GM12878 (cell line): ENCODE measurements at regions not wholly inside any gene's neighbourhood (a gene's known extent, or its start where the extent isn't known, plus 50 kb on each side); places are given as distances from the start of the nearest gene placed in this dataset.

Source experiments
- ATAC-seq: fragments of 200-7000 bp; cut with Tn5 transposase; 3 replicates; pipeline ENCODE4 v1.9.1; 2020; ENCODE audit warnings: mild to moderate bottlenecking, moderate library complexity
- BruUV-seq: library from RNA; stranded (reverse); fragments of 400-500 nt; replicated peaks from 2 replicates; lab custom pipeline; 2021; lab: Mats Ljungman, UMichigan
- CTCF ChIA-PET: fragments of 300-600 bp; sonication (Branson Sonifier 250); formaldehyde crosslinking; extraction: SDS; loops from one replicate; lab custom pipeline; 2021; ENCODE audit warnings: inconsistent platforms; lab: Yijun Ruan, JAX
- POLR2A ChIA-PET: fragments of 350-600 bp; formaldehyde crosslinking; extraction: SDS; loops from one replicate; lab custom pipeline; 2021; ENCODE audit warnings: inconsistent platforms; lab: Charles Lee
- RAD21 ChIA-PET: fragments of 300-600 bp; sonication (Branson Sonifier 250); formaldehyde crosslinking; loops from one replicate; lab custom pipeline; 2023; ENCODE audit warnings: antibody characterized with exemption; ENCODE audit not compliant: unreplicated experiment; lab: Charles Lee
- SMC1A ChIA-PET: fragments of 300-600 bp; sonication (Branson Sonifier 250); formaldehyde crosslinking; loops from one replicate; lab custom pipeline; 2023; ENCODE audit not compliant: unreplicated experiment, uncharacterized antibody; lab: Charles Lee
- DNase-seq: peaks from one replicate; pipeline ENCODE4 v3.0.0-alpha.2; 2011; ENCODE audit warnings: low read depth, low spot score
- FAIRE-seq: peaks from 3 replicates; lab custom pipeline; 2011; peaks lifted over from hg19 to GRCh38; lab: Jason Lieb, UNC
- H2AFZ ChIP-seq: 2 replicates; pipeline ENCODE4 v1.6.0; 2011; ENCODE audit warnings: low read depth, low read length, control low read depth; ENCODE audit not compliant: control insufficient read depth
- H3K27ac ChIP-seq: 2 replicates; pipeline ENCODE4 v1.5.1; 2011; ENCODE audit warnings: control low read depth; ENCODE audit not compliant: control insufficient read depth, insufficient read depth
- H3K27me3 ChIP-seq, 2 experiments: replicated peaks in 1 of 2; 2 replicates each; pipeline versions ENCODE4 v1.6.0 to v1.6.1; 2011; ENCODE audit warnings: low read length in 1 of 2; ENCODE audit not compliant: control insufficient read depth in 2 of 2, insufficient read depth in 2 of 2
- H3K36me3 ChIP-seq, 2 experiments: 2 replicates each; pipeline ENCODE4 v1.5.1; 2011; ENCODE audit warnings: low read length in 1 of 2; ENCODE audit not compliant: control insufficient read depth in 2 of 2, insufficient read depth in 2 of 2
- H3K4me1 ChIP-seq: 2 replicates; pipeline ENCODE4 v1.6.1; 2011; ENCODE audit warnings: mild to moderate bottlenecking, low read length, moderate library complexity, mixed read lengths; ENCODE audit not compliant: control insufficient read depth, insufficient read depth
- H3K4me2 ChIP-seq: 2 replicates; pipeline ENCODE4 v1.6.0; 2011; ENCODE audit warnings: control low read depth; ENCODE audit not compliant: control insufficient read depth, insufficient read depth
- H3K4me3 ChIP-seq: fragments of 200-600 bp; sonication (generic); 2 replicates; pipeline ENCODE4 v1.5.1; 2016
- H3K79me2 ChIP-seq: 2 replicates; pipeline ENCODE4 v1.6.0; 2011; ENCODE audit warnings: low read length; ENCODE audit not compliant: control insufficient read depth, insufficient read depth
- H3K9ac ChIP-seq: 2 replicates; pipeline ENCODE4 v1.8.0; 2011; ENCODE audit warnings: low read length, control low read depth, mixed read lengths; ENCODE audit not compliant: control insufficient read depth, insufficient read depth
- H3K9me3 ChIP-seq: replicated peaks from 3 replicates; pipeline ENCODE4 v1.5.1; 2011; ENCODE audit warnings: mild to moderate bottlenecking, low read length; ENCODE audit not compliant: control insufficient read depth, insufficient read depth
- H4K20me1 ChIP-seq: 2 replicates; pipeline ENCODE4 v1.6.0; 2011; ENCODE audit not compliant: control insufficient read depth, insufficient read depth
- ATF7 ChIP-seq: fragments of 450-650 bp; IDR thresholded peaks from 2 replicates; pipeline ENCODE4 v1.6.1; 2016; ENCODE audit warnings: low read depth, mild to moderate bottlenecking
- BACH1 ChIP-seq: fragments of 450-650 bp; IDR thresholded peaks from 2 replicates; pipeline ENCODE4 v1.6.1; 2017; ENCODE audit warnings: mild to moderate bottlenecking, borderline replicate concordance
- BCL11A ChIP-seq: IDR thresholded peaks from 2 replicates; pipeline ENCODE4 v1.6.1; 2011; ENCODE audit warnings: low read depth, low read length
- CREB1 ChIP-seq: IDR thresholded peaks from 2 replicates; pipeline ENCODE4 v1.6.1; 2012; ENCODE audit warnings: low read depth, mild to moderate bottlenecking, inconsistent platforms
- CREM ChIP-seq: IDR thresholded peaks from 2 replicates; pipeline ENCODE4 v1.6.1; 2014; ENCODE audit warnings: antibody characterized with exemption, low read depth
- DPF2 ChIP-seq: fragments of 450-650 bp; IDR thresholded peaks from 2 replicates; pipeline ENCODE4 v1.6.1; 2017; ENCODE audit warnings: mild to moderate bottlenecking
- FOS ChIP-seq: IDR thresholded peaks from 3 replicates; pipeline ENCODE4 v1.6.1; 2011; ENCODE audit warnings: borderline replicate concordance; ENCODE audit not compliant: insufficient read length; ENCODE audit errors: extremely low read depth
- FOXM1 ChIP-seq: IDR thresholded peaks from 2 replicates; pipeline ENCODE4 v1.6.1; 2012; ENCODE audit warnings: low read depth, mild to moderate bottlenecking, inconsistent platforms, low read length, moderate library complexity
- JUNB ChIP-seq: IDR thresholded peaks from 2 replicates; pipeline ENCODE4 v1.6.1; 2016; ENCODE audit warnings: antibody characterized with exemption, mild to moderate bottlenecking
- NR2C1 ChIP-seq: fragments of 450-650 bp; IDR thresholded peaks from 2 replicates; pipeline ENCODE4 v1.6.1; 2017; ENCODE audit warnings: antibody characterized with exemption, mild to moderate bottlenecking, moderate library complexity
- PML ChIP-seq: IDR thresholded peaks from 2 replicates; pipeline ENCODE4 v1.6.1; 2012; ENCODE audit warnings: low read length, inconsistent platforms
- POLR2A ChIP-seq: IDR thresholded peaks from 2 replicates; pipeline ENCODE4 v1.6.1; 2011; ENCODE audit warnings: low read depth, mild to moderate bottlenecking, low read length
- SIN3A ChIP-seq: IDR thresholded peaks from 2 replicates; pipeline ENCODE4 v1.6.1; 2012; ENCODE audit warnings: low read depth, low read length, improper control_type of control experiment
- SREBF2 ChIP-seq: IDR thresholded peaks from 2 replicates; pipeline ENCODE4 v1.6.1; 2012; ENCODE audit warnings: mild to moderate bottlenecking, low read length
- STAT1 ChIP-seq: fragments of 450-650 bp; conservative IDR thresholded peaks from 2 replicates; pipeline ENCODE4 v1.6.1; 2014; ENCODE audit warnings: antibody characterized with exemption, mild to moderate bottlenecking
- WGBS: methylation state at CpG from one replicate; pipeline ENCODE4 v1.1.6; 2016; ENCODE audit warnings: low lambda C conversion rate; ENCODE audit not compliant: insufficient replicate concordance, insufficient coverage; ENCODE audit errors: missing lambda C conversion rate; 5-methylcytosine and 5-hydroxymethylcytosine counted together
- in situ Hi-C: fragments of 300-500 bp; cut with MboI; formaldehyde crosslinking; loops from 9 replicates; pipeline ENCODE4 v1.14.3; 2018; ENCODE audit warnings: mixed read lengths
- intact Hi-C: fragments of 100-400 bp; cut with micrococcal nuclease; formaldehyde crosslinking; loops from one replicate; pipeline ENCODE4 v1.14.2; 2022; ENCODE audit not compliant: unreplicated experiment
- TF ChIP-seq, protein P1 (sequence below): IDR thresholded peaks from 2 replicates; pipeline ENCODE4 v1.6.1; 2012; ENCODE audit warnings: low read length, inconsistent platforms
- TF ChIP-seq, protein P2 (sequence below): IDR thresholded peaks from 2 replicates; pipeline ENCODE4 v1.6.1; 2011; ENCODE audit warnings: borderline replicate concordance, low read depth, mild to moderate bottlenecking, moderate library complexity, mixed read lengths, low read length; ENCODE audit not compliant: insufficient read depth; ENCODE audit errors: extremely low read length
- TF ChIP-seq, protein P3 (sequence below): fragments of 450-650 bp; IDR thresholded peaks from 2 replicates; pipeline ENCODE4 v1.6.1; 2014; ENCODE audit warnings: mild to moderate bottlenecking
- TF ChIP-seq, protein P4 (sequence below): fragments of 450-650 bp; formaldehyde crosslinking; IDR thresholded peaks from 2 replicates; pipeline ENCODE4 v1.4.0; 2022; ENCODE audit warnings: mild to moderate bottlenecking, moderate library complexity

DNA sequence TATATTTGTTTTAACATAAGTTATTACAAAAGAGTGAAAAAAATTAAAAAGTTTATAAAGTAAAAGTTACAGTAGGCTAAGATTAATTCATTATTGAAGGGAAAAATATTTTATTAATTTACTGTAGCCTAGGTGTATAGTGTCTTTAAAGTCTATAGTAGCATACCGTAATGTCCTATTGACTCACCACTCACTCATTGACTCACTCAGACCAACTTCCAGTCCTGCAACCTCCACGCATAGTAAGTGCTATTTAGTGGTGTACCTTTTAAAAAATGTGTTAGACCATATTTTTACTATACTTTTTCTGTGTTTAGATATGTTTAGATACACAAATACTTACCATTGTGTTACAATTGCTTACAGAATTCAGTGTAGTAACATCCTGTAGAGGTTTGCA, 841.1 kb downstream of the CENPC start:
- no TSS peak for BruUV-seq
- Histone ChIP-seq H3K9me3 (no peaks in the 10 kb centered on the region), H3K9ac (no peak overlapping the region), H2AFZ (no peak overlapping the region), H4K20me1 (no peaks in the 10 kb centered on the region), H3K4me3 (no peak overlapping the region), H3K4me2 (no peak overlapping the region), H3K4me1 (no peaks in the 10 kb centered on the region), H3K79me2 (no peaks in the 10 kb centered on the region), H3K36me3 (no peaks in the 10 kb centered on the region), H3K27me3 (no peaks in the 10 kb centered on the region), H3K27ac (no peak overlapping the region)
- ChIA-PET RAD21 (no interaction called here), CTCF (no interaction called here), POLR2A (no interaction called here), SMC1A (no interaction called here)
- in situ Hi-C loops (no loop called here), intact Hi-C loops (no loop called here)
- DNase-seq: no peak
- FAIRE-seq: no peak
- WGBS: 50% methylated on average over 2 of the region's 2 CpGs
- TF ChIP-seq POLR2A (no peak), FOS (no peak), STAT1 (no peak), ATF7 (no peak), CREM (no peak), FOXM1 (no peak), PML (no peak), SIN3A (no peak), DPF2 (no peak), BACH1 (no peak), SREBF2 (no peak), NR2C1 (no peak), CREB1 (no peak), JUNB (no peak), BCL11A (no peak)
- TF ChIP-seq, protein P1, sequence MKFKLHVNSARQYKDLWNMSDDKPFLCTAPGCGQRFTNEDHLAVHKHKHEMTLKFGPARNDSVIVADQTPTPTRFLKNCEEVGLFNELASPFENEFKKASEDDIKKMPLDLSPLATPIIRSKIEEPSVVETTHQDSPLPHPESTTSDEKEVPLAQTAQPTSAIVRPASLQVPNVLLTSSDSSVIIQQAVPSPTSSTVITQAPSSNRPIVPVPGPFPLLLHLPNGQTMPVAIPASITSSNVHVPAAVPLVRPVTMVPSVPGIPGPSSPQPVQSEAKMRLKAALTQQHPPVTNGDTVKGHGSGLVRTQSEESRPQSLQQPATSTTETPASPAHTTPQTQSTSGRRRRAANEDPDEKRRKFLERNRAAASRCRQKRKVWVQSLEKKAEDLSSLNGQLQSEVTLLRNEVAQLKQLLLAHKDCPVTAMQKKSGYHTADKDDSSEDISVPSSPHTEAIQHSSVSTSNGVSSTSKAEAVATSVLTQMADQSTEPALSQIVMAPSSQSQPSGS: no peak
- TF ChIP-seq, protein P2, sequence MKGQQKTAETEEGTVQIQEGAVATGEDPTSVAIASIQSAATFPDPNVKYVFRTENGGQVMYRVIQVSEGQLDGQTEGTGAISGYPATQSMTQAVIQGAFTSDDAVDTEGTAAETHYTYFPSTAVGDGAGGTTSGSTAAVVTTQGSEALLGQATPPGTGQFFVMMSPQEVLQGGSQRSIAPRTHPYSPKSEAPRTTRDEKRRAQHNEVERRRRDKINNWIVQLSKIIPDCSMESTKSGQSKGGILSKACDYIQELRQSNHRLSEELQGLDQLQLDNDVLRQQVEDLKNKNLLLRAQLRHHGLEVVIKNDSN: no peak
- TF ChIP-seq, protein P3, sequence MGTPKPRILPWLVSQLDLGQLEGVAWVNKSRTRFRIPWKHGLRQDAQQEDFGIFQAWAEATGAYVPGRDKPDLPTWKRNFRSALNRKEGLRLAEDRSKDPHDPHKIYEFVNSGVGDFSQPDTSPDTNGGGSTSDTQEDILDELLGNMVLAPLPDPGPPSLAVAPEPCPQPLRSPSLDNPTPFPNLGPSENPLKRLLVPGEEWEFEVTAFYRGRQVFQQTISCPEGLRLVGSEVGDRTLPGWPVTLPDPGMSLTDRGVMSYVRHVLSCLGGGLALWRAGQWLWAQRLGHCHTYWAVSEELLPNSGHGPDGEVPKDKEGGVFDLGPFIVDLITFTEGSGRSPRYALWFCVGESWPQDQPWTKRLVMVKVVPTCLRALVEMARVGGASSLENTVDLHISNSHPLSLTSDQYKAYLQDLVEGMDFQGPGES: no peak
- TF ChIP-seq, protein P4, sequence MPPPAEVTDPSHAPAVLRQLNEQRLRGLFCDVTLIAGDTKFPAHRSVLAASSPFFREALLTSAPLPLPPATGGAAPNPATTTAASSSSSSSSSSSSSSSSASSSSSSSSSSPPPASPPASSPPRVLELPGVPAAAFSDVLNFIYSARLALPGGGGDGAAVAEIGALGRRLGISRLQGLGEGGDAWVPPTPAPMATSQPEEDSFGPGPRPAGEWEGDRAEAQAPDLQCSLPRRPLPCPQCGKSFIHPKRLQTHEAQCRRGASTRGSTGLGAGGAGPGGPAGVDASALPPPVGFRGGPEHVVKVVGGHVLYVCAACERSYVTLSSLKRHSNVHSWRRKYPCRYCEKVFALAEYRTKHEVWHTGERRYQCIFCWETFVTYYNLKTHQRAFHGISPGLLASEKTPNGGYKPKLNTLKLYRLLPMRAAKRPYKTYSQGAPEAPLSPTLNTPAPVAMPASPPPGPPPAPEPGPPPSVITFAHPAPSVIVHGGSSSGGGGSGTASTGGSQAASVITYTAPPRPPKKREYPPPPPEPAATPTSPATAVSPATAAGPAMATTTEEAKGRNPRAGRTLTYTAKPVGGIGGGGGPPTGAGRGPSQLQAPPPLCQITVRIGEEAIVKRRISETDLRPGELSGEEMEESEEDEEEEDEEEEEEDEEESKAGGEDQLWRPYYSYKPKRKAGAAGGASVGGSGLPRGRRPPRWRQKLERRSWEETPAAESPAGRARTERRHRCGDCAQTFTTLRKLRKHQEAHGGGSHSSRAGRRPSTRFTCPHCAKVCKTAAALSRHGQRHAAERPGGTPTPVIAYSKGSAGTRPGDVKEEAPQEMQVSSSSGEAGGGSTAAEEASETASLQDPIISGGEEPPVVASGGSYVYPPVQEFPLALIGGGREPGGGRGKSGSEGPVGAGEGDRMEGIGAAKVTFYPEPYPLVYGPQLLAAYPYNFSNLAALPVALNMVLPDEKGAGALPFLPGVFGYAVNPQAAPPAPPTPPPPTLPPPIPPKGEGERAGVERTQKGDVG (CRISPR knock-in tag): no peak
- no peak for ATAC-seq
